SU-DHL-6 (cell line): ENCODE measurements at regions not wholly inside any gene's neighbourhood (a gene's known extent, or its start where the extent isn't known, plus 50 kb on each side); places are given as distances from the start of the nearest gene placed in this dataset.

Experiments
- CTCF ChIP-seq: fragments of 200-600 bp; sonication (generic); IDR thresholded peaks from one replicate; pipeline ENCODE4 v1.5.1; 2017; ENCODE audit warnings: antibody characterized with exemption, mild to moderate bottlenecking, low read length, moderate library complexity; ENCODE audit not compliant: insufficient read depth, poor library complexity, severe bottlenecking
- EZH2phosphoT487 ChIP-seq: fragments of 200-600 bp; sonication (generic), shearing (Covaris generic); conservative IDR thresholded peaks from 2 replicates; pipeline ENCODE4 v1.6.1; 2018; ENCODE audit warnings: mild to moderate bottlenecking, antibody characterized with exemption, low read length, moderate library complexity, mixed read lengths

GRCh38 chr5:143566139-143566538 lies 162.7 kb upstream of the NR3C1 start:
- TF ChIP-seq CTCF (no peak), EZH2phosphoT487 (no peak)
